HEK293T (cell line): ENCODE measurements at regions not wholly inside any gene's neighbourhood (a gene's known extent, or its start where the extent isn't known, plus 50 kb on each side); places are given as distances from the start of the nearest gene placed in this dataset.

ENCODE experiments used
- CTCF ChIA-PET: fragments of 350-600 bp; formaldehyde crosslinking; extraction: SDS; loops from one replicate; lab custom pipeline; 2021; ENCODE audit warnings: antibody characterized with exemption, inconsistent platforms; lab: Yijun Ruan, JAX
- POLR2A ChIA-PET: fragments of 350-600 bp; formaldehyde crosslinking; extraction: SDS; loops from one replicate; lab custom pipeline; 2020; ENCODE audit warnings: antibody characterized with exemption, inconsistent platforms; lab: Yijun Ruan, JAX
- DNase-seq: peaks from one replicate; pipeline ENCODE4 v3.0.0; 2012; ENCODE audit warnings: mixed read lengths; ENCODE audit errors: extremely low spot score
- ARNT ChIP-seq: fragments of 450-650 bp; IDR thresholded peaks from 2 replicates; pipeline ENCODE4 v1.6.1; 2017; ENCODE audit warnings: mild to moderate bottlenecking
- BHLHE40 ChIP-seq: fragments of 450-650 bp; IDR thresholded peaks from 2 replicates; pipeline ENCODE4 v1.6.1; 2016; ENCODE audit warnings: mild to moderate bottlenecking, moderate library complexity, borderline replicate concordance
- CTBP1 ChIP-seq: fragments of 450-650 bp; IDR thresholded peaks from 2 replicates; pipeline ENCODE4 v1.6.1; 2016; ENCODE audit warnings: borderline replicate concordance
- ELF4 ChIP-seq: fragments of 450-650 bp; IDR thresholded peaks from 2 replicates; pipeline ENCODE4 v1.6.1; 2017; ENCODE audit warnings: antibody characterized with exemption
- FOXA1 ChIP-seq: fragments of 450-650 bp; IDR thresholded peaks from 2 replicates; pipeline ENCODE4 v1.6.1; 2016; ENCODE audit warnings: mild to moderate bottlenecking
- FOXK2 ChIP-seq: fragments of 450-650 bp; IDR thresholded peaks from 2 replicates; pipeline ENCODE4 v1.6.1; 2016; ENCODE audit warnings: mild to moderate bottlenecking
- FOXM1 ChIP-seq: fragments of 450-650 bp; IDR thresholded peaks from 2 replicates; pipeline ENCODE4 v1.6.1; 2017; ENCODE audit warnings: mild to moderate bottlenecking, borderline replicate concordance
- HDGF ChIP-seq: fragments of 450-650 bp; IDR thresholded peaks from 2 replicates; pipeline ENCODE4 v1.6.1; 2017; ENCODE audit warnings: antibody characterized with exemption, borderline replicate concordance
- L3MBTL2 ChIP-seq: fragments of 450-650 bp; conservative IDR thresholded peaks from 2 replicates; pipeline ENCODE4 v1.6.1; 2016; ENCODE audit warnings: mild to moderate bottlenecking
- LEF1 ChIP-seq: fragments of 450-650 bp; IDR thresholded peaks from 2 replicates; pipeline ENCODE4 v1.6.1; 2017; ENCODE audit warnings: mild to moderate bottlenecking, borderline replicate concordance
- NFRKB ChIP-seq: fragments of 450-650 bp; IDR thresholded peaks from 2 replicates; pipeline ENCODE4 v1.6.1; 2016; ENCODE audit warnings: mild to moderate bottlenecking, moderate library complexity
- SP1 ChIP-seq: fragments of 450-650 bp; IDR thresholded peaks from 2 replicates; pipeline ENCODE4 v1.6.1; 2017
- SUZ12 ChIP-seq: fragments of 450-650 bp; IDR thresholded peaks from 2 replicates; pipeline ENCODE4 v1.6.1; 2016; ENCODE audit warnings: mild to moderate bottlenecking
- TARDBP ChIP-seq: fragments of 450-650 bp; IDR thresholded peaks from 2 replicates; pipeline ENCODE4 v1.6.1; 2016
- ZNF384 ChIP-seq: fragments of 450-650 bp; IDR thresholded peaks from 2 replicates; pipeline ENCODE4 v1.6.1; 2016
- TF ChIP-seq, protein P1 (sequence below): fragments of 450-650 bp; IDR thresholded peaks from 2 replicates; pipeline ENCODE4 v1.6.1; 2016

DNA sequence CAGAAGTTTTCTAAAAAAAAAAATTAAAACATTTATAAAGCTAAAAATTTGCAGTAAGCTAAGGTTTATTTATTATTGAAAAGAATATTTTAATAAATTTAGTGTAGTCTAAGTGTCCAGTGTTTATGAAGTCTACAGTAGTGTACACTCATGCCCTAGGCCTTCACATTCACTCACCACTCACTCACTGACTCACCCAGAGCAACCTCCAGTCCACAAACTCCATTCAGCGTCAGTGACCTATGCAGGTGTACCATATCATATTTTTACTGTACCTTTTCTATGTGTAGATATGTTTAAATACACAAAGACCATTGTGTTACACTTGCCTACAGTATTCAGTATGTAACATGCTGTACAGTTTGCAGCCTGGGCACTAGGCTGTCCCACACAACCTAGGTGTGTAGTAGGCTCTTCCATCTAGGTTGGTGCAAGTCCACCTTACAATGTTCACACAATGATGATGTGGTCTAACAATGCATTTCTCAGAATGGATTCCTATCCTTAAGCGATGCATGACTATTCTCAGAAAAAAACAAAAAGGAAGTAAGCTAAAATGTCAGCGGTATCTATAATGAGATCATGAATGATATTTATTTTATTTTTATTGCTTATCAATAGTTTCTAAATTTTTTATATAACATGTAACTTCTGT, 336.7 kb downstream of the AGTPBP1 start:
- CTCF ChIA-PET: no interaction called here
- no peak for DNase-seq
- POLR2A ChIA-PET: interaction anchor here (0.9 kb wide), 1 partner anchor 14 kb away, joined by 3 read pairs; no protein-coding TSS in a partner anchor
- TF ChIP-seq TARDBP (no peak), ARNT (no peak), BHLHE40 (no peak), LEF1 (no peak), ELF4 (no peak), FOXK2 (no peak), SUZ12 (no peak), HDGF (no peak), FOXM1 (no peak), SP1 (no peak), CTBP1 (no peak)

DNA sequence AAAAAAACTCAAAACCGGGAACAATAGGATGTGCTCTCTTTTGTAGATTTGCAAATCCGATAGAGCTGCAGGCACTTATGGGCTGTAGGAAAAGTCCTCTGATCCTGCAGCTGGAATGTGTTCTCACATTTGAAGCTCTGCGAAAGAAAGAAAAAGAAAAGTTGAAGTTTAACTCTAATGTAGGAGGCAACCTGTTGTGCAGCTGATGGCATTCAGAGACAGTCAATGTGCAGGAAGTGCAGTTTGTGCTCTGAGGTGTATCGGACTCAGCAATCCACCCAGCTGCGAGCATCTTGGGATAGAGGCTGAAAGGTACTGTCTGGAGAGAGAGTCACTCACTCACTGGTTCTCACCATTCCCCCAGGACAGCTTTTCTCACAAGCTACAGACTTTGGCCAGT, 339.2 kb downstream of the AGTPBP1 start:
- CTCF ChIA-PET: no interaction called here

DNA sequence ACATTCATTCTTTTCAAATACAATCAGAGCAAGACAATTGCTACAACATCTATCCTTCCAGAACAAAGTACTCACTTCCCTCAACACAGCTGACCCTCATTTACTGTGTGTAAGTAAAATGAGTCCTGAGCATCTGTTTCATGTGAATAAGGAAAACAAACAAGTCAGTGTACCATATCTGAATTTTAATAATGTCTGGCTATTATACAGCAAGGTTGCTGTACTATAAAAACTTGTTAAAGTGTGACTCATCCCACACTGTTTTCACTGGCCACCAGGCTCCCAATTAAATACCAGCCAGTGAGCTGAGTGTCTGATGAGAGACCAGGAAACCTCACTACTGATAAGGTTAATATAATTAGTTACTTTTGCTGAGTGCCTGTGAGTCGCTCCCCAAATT, 339.8 kb downstream of the AGTPBP1 start:
- TF ChIP-seq ARNT: no peak
- TF ChIP-seq, protein P1, sequence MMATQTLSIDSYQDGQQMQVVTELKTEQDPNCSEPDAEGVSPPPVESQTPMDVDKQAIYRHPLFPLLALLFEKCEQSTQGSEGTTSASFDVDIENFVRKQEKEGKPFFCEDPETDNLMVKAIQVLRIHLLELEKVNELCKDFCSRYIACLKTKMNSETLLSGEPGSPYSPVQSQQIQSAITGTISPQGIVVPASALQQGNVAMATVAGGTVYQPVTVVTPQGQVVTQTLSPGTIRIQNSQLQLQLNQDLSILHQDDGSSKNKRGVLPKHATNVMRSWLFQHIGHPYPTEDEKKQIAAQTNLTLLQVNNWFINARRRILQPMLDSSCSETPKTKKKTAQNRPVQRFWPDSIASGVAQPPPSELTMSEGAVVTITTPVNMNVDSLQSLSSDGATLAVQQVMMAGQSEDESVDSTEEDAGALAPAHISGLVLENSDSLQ: no peak
- TF ChIP-seq ELF4: no peak
- no peak for TF ChIP-seq L3MBTL2
- no peak for TF ChIP-seq SUZ12
- TF ChIP-seq CTBP1: no peak
- TF ChIP-seq ZNF384: no peak
- no peak for TF ChIP-seq FOXK2
- DNase-seq: no peak
- POLR2A ChIA-PET: no interaction called here
- CTCF ChIA-PET: no interaction called here

More for the DNA sequence above, 339.2 kb downstream of the AGTPBP1 start:
- DNase-seq: no peak
- TF ChIP-seq ELF4 (no peak), L3MBTL2 (no peak), LEF1 (no peak), BHLHE40 (no peak), TARDBP (no peak), FOXK2 (no peak), ZNF384 (no peak), HDGF (no peak), CTBP1 (no peak), NFRKB (no peak)
- POLR2A ChIA-PET: no interaction called here

DNA sequence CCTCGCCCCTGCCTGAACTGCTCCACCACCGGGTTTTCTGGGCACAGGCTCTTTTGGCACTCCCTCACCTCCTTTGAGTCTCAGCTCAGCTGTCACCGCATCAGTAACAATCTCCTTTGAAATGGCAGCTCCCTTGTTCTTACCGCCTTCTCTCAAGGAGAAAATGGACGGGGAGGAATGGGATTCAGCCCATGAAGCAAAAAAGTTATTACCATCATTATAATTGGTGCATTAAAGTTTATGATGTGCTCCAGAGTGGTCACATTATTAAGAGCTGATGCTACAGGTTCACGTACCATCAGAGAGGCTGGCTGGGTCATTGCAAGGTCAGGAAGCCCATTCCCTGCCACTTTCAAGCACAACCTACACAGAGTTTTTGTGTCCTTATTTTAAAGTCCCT, 344.7 kb downstream of the AGTPBP1 start:
- POLR2A ChIA-PET: no interaction called here
- CTCF ChIA-PET: interaction anchor here (0.6 kb wide), 1 partner anchor 9 kb away, joined by 3 read pairs; no protein-coding TSS in a partner anchor
- no peak for TF ChIP-seq NFRKB
- TF ChIP-seq SUZ12: no peak
- no peak for TF ChIP-seq FOXA1
- no peak for TF ChIP-seq SP1
- TF ChIP-seq FOXM1: no peak
- no peak for TF ChIP-seq TARDBP
- no peak for TF ChIP-seq ZNF384
- no peak for TF ChIP-seq ELF4
- no peak for TF ChIP-seq CTBP1
- TF ChIP-seq, protein P1: no peak
- TF ChIP-seq ARNT: no peak
- no peak for TF ChIP-seq BHLHE40
- no peak for TF ChIP-seq FOXK2
- TF ChIP-seq LEF1: no peak
- no peak for DNase-seq

DNA sequence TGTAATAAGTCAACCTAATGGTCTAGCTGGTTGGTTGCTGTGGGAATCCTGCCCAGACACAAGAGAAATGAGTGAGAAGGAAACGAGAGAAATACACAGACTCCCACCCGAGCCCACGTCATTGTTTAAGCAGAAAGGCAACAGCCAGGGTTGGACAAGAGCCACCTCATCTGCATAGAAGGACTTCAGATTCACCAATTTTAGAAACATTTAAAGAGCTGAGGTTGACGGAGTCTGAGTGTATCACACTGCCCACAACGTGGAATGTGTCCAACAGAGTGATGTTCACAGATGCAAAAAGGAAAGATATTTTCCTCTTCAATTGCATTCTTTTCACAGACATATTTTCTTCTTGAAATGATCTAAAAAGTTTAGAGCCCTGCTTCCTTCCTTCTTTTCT, 349.5 kb downstream of the AGTPBP1 start:
- DNase-seq: no peak
- ChIA-PET CTCF (interaction anchor here (0.5 kb wide), 1 partner anchor 182 kb away, joined by 6 read pairs; no protein-coding TSS in a partner anchor), POLR2A (no interaction called here)
- TF ChIP-seq, protein P1: no peak
- no peak for TF ChIP-seq FOXK2
- no peak for TF ChIP-seq FOXM1
- no peak for TF ChIP-seq SP1
- TF ChIP-seq SUZ12: no peak
- no peak for TF ChIP-seq HDGF
- no peak for TF ChIP-seq ELF4
- no peak for TF ChIP-seq BHLHE40
- TF ChIP-seq FOXA1: no peak
- TF ChIP-seq CTBP1: no peak
- no peak for TF ChIP-seq TARDBP
- TF ChIP-seq NFRKB: no peak
- TF ChIP-seq ARNT: no peak

DNA sequence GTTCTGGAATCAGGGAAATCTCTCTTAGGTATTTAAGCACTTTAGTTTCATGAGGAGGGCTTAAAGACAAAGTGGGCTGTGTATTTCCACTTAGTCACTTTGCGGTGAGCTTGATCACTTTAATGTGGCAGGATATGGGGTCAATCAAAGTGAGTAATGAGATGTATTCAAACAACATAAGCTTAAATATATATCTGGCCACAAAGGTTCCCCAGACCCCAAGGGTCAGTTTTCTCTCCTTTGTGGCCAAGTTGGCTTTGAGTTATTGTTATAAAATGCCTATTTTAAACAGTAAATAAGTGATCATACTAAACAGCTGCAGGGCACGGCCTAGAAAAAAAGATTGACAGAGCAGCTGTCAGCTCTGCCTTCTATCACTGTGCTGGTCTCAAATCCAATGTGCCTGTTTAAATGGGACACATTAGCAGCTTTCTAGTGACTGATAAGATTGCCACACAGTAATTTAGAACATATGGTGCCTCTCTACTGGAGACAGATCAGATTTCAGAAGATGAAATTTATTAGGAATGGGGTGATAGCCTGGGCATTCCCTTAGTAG, 363.9 kb downstream of the AGTPBP1 start:
- ChIA-PET CTCF (interaction anchor here (0.6 kb wide), 1 partner anchor 1088 kb away, joined by 3 read pairs; no protein-coding TSS in a partner anchor), POLR2A (no interaction called here)
- TF ChIP-seq, protein P1: peak; percentile 82
- TF ChIP-seq FOXM1: no peak
- DNase-seq: peak; percentile 22
